MM.1S (cell line): ENCODE measurements at regions not wholly inside any gene's neighbourhood (a gene's known extent, or its start where the extent isn't known, plus 50 kb on each side); places are given as distances from the start of the nearest gene placed in this dataset.

Experiments
- DNase-seq: peaks from one replicate; pipeline ENCODE4 v3.0.0-alpha.2; 2015
- H2AFZ ChIP-seq: fragments of 300-600 bp; sonication (generic); 2 replicates; pipeline ENCODE4 v1.6.0; 2016; ENCODE audit warnings: antibody characterized with exemption, low read length
- H3F3A ChIP-seq: fragments of 300-600 bp; sonication (generic); 2 replicates; pipeline ENCODE4 v1.6.1; 2016; ENCODE audit warnings: mild to moderate bottlenecking, antibody characterized with exemption, low read length, moderate library complexity, mixed read lengths; ENCODE audit not compliant: insufficient read depth
- H3K27ac ChIP-seq: fragments of 300-600 bp; sonication (generic); 2 replicates; pipeline ENCODE4 v1.5.1; 2016; ENCODE audit warnings: mild to moderate bottlenecking, low read length
- H3K27me3 ChIP-seq: fragments of 300-600 bp; sonication (generic); replicated peaks from 2 replicates; pipeline ENCODE4 v1.6.0; 2016; ENCODE audit warnings: low read length; ENCODE audit not compliant: insufficient read depth
- H3K36me3 ChIP-seq: fragments of 300-600 bp; sonication (generic); replicated peaks from 2 replicates; pipeline ENCODE4 v1.6.1; 2016; ENCODE audit warnings: mild to moderate bottlenecking, low read length, mixed read lengths; ENCODE audit not compliant: insufficient read depth
- H3K4me1 ChIP-seq: fragments of 300-600 bp; sonication (generic); 2 replicates; pipeline ENCODE4 v1.6.1; 2016; ENCODE audit warnings: low read length, mixed read lengths
- H3K4me2 ChIP-seq: fragments of 300-600 bp; sonication (generic); 2 replicates; pipeline ENCODE4 v1.6.0; 2016; ENCODE audit warnings: low read depth, low read length
- H3K4me3 ChIP-seq: fragments of 300-600 bp; sonication (generic); 2 replicates; pipeline ENCODE4 v1.5.1; 2016; ENCODE audit warnings: low read length, mixed read lengths
- H3K79me2 ChIP-seq: fragments of 300-600 bp; sonication (generic); 2 replicates; pipeline ENCODE4 v1.6.1; 2016; ENCODE audit warnings: mixed run types, low read length, mixed read lengths
- H3K9ac ChIP-seq: fragments of 300-600 bp; sonication (generic); 2 replicates; pipeline ENCODE4 v1.6.1; 2016; ENCODE audit warnings: low read length, mixed read lengths
- H3K9me2 ChIP-seq: fragments of 300-600 bp; sonication (generic); replicated peaks from 2 replicates; pipeline ENCODE4 v1.6.1; 2016; ENCODE audit warnings: mild to moderate bottlenecking, low read length, mixed read lengths; ENCODE audit not compliant: insufficient read depth
- H3K9me3 ChIP-seq: fragments of 300-600 bp; sonication (generic); replicated peaks from 2 replicates; pipeline ENCODE4 v1.6.1; 2016; ENCODE audit warnings: mild to moderate bottlenecking, low read length, mixed read lengths; ENCODE audit not compliant: insufficient read depth
- H4K20me1 ChIP-seq: fragments of 300-600 bp; sonication (generic); 2 replicates; pipeline ENCODE4 v1.6.1; 2016; ENCODE audit warnings: mild to moderate bottlenecking, low read length, moderate library complexity, mixed read lengths; ENCODE audit not compliant: insufficient read depth
- EZH2 ChIP-seq: fragments of 300-600 bp; sonication (generic); optimal IDR thresholded peaks from 2 replicates; pipeline ENCODE3; 2017; ENCODE audit warnings: low read depth, mild to moderate bottlenecking, antibody characterized with exemption, low read length, mixed read lengths
- EZH2phosphoT487 ChIP-seq: fragments of 300-600 bp; sonication (generic); IDR thresholded peaks from 2 replicates; pipeline ENCODE4 v1.6.1; 2018; ENCODE audit warnings: antibody characterized with exemption, low read length
- TF ChIP-seq, protein P1 (sequence below): fragments of 300-600 bp; sonication (generic); IDR thresholded peaks from 2 replicates; pipeline ENCODE4 v1.5.1; 2016; ENCODE audit warnings: antibody characterized with exemption, low read length, mixed read lengths

DNA sequence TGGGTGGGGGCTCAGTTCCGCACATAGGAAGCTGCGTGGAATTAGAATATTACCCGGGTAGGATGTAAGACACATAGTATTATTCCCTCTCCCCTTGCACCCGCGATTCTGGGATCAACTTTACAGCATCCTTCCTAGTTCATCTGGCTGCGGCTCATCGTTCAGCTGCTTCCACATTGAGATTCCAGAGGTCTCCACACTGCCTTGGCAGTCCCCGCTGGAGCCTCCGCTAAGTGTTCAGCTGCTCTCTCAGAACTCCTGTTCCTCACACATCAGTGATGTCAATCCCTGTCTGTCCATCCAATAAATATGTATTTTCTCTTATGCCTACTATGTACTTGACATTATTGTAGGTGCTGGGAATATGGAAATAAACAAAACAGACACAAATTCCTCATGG lies 135.6 kb upstream of the SYT6 start:
- Histone ChIP-seq H4K20me1 (no peaks in the 10 kb centered on the region), H3K27me3 (no peaks in the 10 kb centered on the region)

DNA sequence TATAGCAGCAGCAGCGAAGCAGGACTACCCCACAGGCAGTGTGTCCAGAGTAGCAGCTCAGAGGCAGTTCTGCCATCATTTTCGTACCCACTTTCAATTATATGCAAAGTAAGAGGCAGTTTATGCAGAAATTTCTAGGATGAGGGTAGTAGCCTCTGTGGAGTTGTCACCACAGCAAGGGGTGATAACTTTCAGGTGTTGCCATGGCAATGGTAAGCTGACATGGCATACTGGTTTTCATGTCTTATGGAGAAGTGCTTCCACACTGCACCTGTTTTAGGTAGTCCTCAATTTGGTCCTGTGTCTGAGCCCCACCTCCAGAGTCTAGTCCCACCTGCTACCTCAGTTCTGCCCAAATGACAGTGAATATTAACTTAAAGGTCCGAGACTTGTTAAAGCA lies 133.3 kb upstream of the SYT6 start:
- Histone ChIP-seq H4K20me1 (no peaks in the 10 kb centered on the region), H3K9me2 (no peaks in the 10 kb centered on the region), H3K9me3 (no peaks in the 10 kb centered on the region), H2AFZ (no peak overlapping the region), H3K4me2 (no peak overlapping the region), H3F3A (no peaks in the 10 kb centered on the region), H3K36me3 (no peaks in the 10 kb centered on the region), H3K27me3 (no peaks in the 10 kb centered on the region), H3K4me1 (no peaks in the 10 kb centered on the region), H3K27ac (no peak overlapping the region), H3K79me2 (no peaks in the 10 kb centered on the region), H3K9ac (no peak overlapping the region), H3K4me3 (no peak overlapping the region)
- no peak for TF ChIP-seq EZH2
- TF ChIP-seq EZH2phosphoT487: no peak
- TF ChIP-seq, protein P1, sequence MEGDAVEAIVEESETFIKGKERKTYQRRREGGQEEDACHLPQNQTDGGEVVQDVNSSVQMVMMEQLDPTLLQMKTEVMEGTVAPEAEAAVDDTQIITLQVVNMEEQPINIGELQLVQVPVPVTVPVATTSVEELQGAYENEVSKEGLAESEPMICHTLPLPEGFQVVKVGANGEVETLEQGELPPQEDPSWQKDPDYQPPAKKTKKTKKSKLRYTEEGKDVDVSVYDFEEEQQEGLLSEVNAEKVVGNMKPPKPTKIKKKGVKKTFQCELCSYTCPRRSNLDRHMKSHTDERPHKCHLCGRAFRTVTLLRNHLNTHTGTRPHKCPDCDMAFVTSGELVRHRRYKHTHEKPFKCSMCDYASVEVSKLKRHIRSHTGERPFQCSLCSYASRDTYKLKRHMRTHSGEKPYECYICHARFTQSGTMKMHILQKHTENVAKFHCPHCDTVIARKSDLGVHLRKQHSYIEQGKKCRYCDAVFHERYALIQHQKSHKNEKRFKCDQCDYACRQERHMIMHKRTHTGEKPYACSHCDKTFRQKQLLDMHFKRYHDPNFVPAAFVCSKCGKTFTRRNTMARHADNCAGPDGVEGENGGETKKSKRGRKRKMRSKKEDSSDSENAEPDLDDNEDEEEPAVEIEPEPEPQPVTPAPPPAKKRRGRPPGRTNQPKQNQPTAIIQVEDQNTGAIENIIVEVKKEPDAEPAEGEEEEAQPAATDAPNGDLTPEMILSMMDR: no peak
- no peak for DNase-seq

More for the DNA sequence above, 135.6 kb upstream of the SYT6 start:
- Histone ChIP-seq H3K27ac (no peak overlapping the region), H3K4me2 (no peak overlapping the region), H3K9me2 (no peaks in the 10 kb centered on the region), H3K4me1 (no peaks in the 10 kb centered on the region), H2AFZ (no peak overlapping the region), H3K36me3 (no peaks in the 10 kb centered on the region), H3K79me2 (no peaks in the 10 kb centered on the region), H3F3A (no peaks in the 10 kb centered on the region), H3K4me3 (no peak overlapping the region), H3K9ac (no peak overlapping the region), H3K9me3 (no peaks in the 10 kb centered on the region)
- TF ChIP-seq, protein P1: no peak
- TF ChIP-seq EZH2: no peak
- TF ChIP-seq EZH2phosphoT487: no peak
- no peak for DNase-seq

DNA sequence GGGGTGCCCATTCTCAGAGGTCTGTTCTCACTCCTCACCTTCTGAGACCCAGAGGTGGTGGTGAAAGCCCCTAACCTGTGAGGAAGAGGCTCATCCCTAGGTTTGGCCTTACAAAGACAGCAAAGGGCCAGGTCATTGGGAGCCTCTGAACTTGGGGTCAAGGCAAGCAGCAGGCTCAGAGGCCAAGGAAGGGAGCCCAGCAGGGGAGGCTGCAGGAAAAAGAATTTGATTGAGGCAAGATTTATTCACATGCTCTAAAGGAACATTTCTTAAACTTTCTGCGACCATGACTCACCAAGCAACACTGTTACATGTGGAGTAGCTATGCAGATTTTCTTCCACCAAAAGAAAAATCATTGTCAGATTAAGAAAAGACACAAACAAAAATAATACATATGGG lies 132.5 kb upstream of the SYT6 start:
- Histone ChIP-seq H3K79me2 (no peaks in the 10 kb centered on the region), H3K27me3 (no peaks in the 10 kb centered on the region), H3K27ac (no peak overlapping the region), H2AFZ (no peak overlapping the region), H3K4me1 (no peaks in the 10 kb centered on the region), H3K36me3 (no peaks in the 10 kb centered on the region), H3K4me3 (no peak overlapping the region), H3K9me3 (no peaks in the 10 kb centered on the region), H4K20me1 (no peaks in the 10 kb centered on the region), H3K9me2 (no peaks in the 10 kb centered on the region), H3K4me2 (no peak overlapping the region), H3K9ac (no peak overlapping the region), H3F3A (no peaks in the 10 kb centered on the region)
- DNase-seq: no peak
- TF ChIP-seq, protein P1: no peak
- TF ChIP-seq EZH2 (no peak), EZH2phosphoT487 (no peak)
